ENCODE measurements at regions not wholly inside any gene's neighbourhood (a gene's known extent, or its start where the extent isn't known, plus 50 kb on each side); places are given as distances from the start of the nearest gene placed in this dataset.
"Not testable (repeated sequence)": the region's sequence is repeated elsewhere in the genome, so short reads cannot be mapped to it uniquely, and the experiment has no call there.

DNA sequence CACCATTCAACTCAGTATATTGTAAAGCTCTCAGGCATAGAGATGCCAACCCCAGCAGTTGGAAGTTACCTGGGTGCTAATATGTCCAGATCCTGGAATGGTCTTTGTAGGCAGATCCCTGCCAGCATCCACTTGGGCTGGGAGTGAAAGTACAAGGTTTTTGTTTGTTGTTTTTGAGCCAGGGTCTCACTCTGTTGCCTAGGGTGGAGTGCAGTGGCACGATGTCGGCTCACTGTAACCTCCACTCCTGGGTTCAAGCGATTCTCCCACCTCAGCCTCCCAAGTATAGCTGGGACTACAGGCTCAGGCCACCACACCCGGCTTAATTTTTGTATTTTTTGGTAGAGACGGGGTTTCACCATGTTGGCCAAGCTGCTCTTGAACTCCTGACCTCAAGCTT is 177.6 kb downstream of the IRF8 start:
- no peak overlapping the region for H4K8ac ChIP-seq (ENCODE audit: low read depth, low read length)
- no peak overlapping the region for H4K91ac ChIP-seq (ENCODE audit: low read depth, low read length, poor library complexity)
- H3K9me3 ChIP-seq (replicated peaks in 1 of 2; ENCODE audit: control insufficient read depth in 2 of 2, insufficient read depth in 1 of 2, low read depth in 1 of 2, low read length in 2 of 2): no peaks in the 10 kb centered on the region
- H2AFZ ChIP-seq (ENCODE audit: low read length): no peak overlapping the region
- H2BK120ac ChIP-seq (ENCODE audit: low read depth, low read length): no peak overlapping the region
- H2BK12ac ChIP-seq (ENCODE audit: low read length): no peak overlapping the region
- no peak overlapping the region for H3K14ac ChIP-seq (ENCODE audit: low read length)
- no peaks in the 10 kb centered on the region for H3K79me1 ChIP-seq (ENCODE audit: low read depth, low read length)
- H3K4me1 ChIP-seq (ENCODE audit: control insufficient read depth in 2 of 2, insufficient read depth in 1 of 2, low read depth in 1 of 2, low read length in 2 of 2): peaks cover 2 to 14% of the 10 kb centered on the region in 2 donors
- peaks cover 0 to 35% (median 2%) of the 10 kb centered on the region in 3 experiments for H3K27me3 ChIP-seq (ENCODE audit: control insufficient read depth in 3 of 3, insufficient read depth in 3 of 3, low read depth in 1 of 3, low read length in 3 of 3)
- H3K4me3 ChIP-seq (ENCODE audit: low read length in 2 of 2): no peak overlapping the region
- no peak overlapping the region for H3K27ac ChIP-seq (replicated peaks; ENCODE audit: low read length)
- no peak overlapping the region for H3K4ac ChIP-seq (ENCODE audit: low read length)
- H3K4me2 ChIP-seq (ENCODE audit: insufficient read depth, low read length, poor library complexity, severe bottlenecking): no peak overlapping the region
- no peak overlapping the region for H3K9ac ChIP-seq (ENCODE audit: low read depth, low read length, poor library complexity)
- no peak overlapping the region for H2AK5ac ChIP-seq (ENCODE audit: low read depth, low read length)
- no CpG with 5 or more reads among the region's 5 CpGs for WGBS, 2 donors (ENCODE audit: extremely low coverage in 2 of 2, insufficient read length in 2 of 2, insufficient replicate concordance in 1 of 2)
- H3K23ac ChIP-seq (ENCODE audit: low read depth, low read length, poor library complexity): no peak overlapping the region
- no peak overlapping the region for H3K18ac ChIP-seq (ENCODE audit: low read length)
- no peak for DNase-seq (ENCODE audit: low spot score)
- H3K36me3 ChIP-seq (replicated peaks in 1 of 2; ENCODE audit: control insufficient read depth in 2 of 2, insufficient read depth in 2 of 2, low read length in 2 of 2): no peaks in the 10 kb centered on the region
- no peak overlapping the region for H2BK5ac ChIP-seq (ENCODE audit: low read length)
- no peak overlapping the region for H2BK15ac ChIP-seq (ENCODE audit: low read length)

DNA sequence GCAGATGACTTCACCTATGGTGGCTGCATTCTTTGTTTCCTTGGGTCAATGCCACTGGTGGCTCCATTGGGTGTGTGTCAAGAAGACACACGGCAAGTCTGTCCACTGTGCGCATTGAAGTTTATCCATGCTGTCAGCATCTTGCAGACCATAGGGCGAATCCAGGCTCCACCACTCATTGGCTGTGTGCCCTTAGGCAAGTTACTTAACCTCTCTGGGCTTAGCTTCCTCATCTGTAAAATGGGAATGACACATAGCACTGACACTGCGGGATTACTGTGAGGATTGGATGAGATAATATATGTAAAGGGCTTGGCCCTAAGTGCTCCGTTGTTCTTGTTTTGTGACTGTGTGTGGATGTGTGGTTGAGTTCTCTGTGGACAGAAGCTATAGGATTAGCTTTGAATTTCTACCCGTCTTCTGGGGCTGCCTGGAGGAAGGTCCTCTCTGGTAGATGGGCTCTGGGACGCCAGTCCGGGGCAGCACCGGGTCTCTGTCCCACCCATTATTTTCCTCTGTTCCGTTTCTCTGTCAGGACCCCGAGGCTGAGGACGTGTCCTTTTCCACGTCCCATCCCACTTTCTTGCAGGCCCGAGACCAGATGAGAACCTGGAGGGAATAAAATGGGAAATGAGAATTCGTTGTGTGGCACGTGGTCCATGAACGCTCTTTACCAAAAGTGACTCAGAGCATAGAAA is 178.4 kb downstream of the IRF8 start:
- H3K4ac ChIP-seq (ENCODE audit: low read length): no peak overlapping the region
- no peak overlapping the region for H4K8ac ChIP-seq (ENCODE audit: low read depth, low read length)
- peaks cover 0 to 30% (median 2%) of the 10 kb centered on the region in 3 experiments for H3K27me3 ChIP-seq (ENCODE audit: control insufficient read depth in 3 of 3, insufficient read depth in 3 of 3, low read depth in 1 of 3, low read length in 3 of 3)
- no peak overlapping the region for H3K18ac ChIP-seq (ENCODE audit: low read length)
- no peaks in the 10 kb centered on the region for H3K9me3 ChIP-seq (replicated peaks in 1 of 2; ENCODE audit: control insufficient read depth in 2 of 2, insufficient read depth in 1 of 2, low read depth in 1 of 2, low read length in 2 of 2)
- DNase-seq (ENCODE audit: low spot score): no peak
- H2BK12ac ChIP-seq (ENCODE audit: low read length): no peak overlapping the region
- H3K79me1 ChIP-seq (ENCODE audit: low read depth, low read length): no peaks in the 10 kb centered on the region
- H2BK15ac ChIP-seq (ENCODE audit: low read length): no peak overlapping the region
- no peak overlapping the region for H3K14ac ChIP-seq (ENCODE audit: low read length)
- H3K9ac ChIP-seq (ENCODE audit: low read depth, low read length, poor library complexity): no peak overlapping the region
- peaks cover 2 to 15% of the 10 kb centered on the region in 2 donors for H3K4me1 ChIP-seq (ENCODE audit: control insufficient read depth in 2 of 2, insufficient read depth in 1 of 2, low read depth in 1 of 2, low read length in 2 of 2)
- no peak overlapping the region for H3K27ac ChIP-seq (replicated peaks; ENCODE audit: low read length)
- H3K36me3 ChIP-seq (replicated peaks in 1 of 2; ENCODE audit: control insufficient read depth in 2 of 2, insufficient read depth in 2 of 2, low read length in 2 of 2): no peaks in the 10 kb centered on the region
- H2BK120ac ChIP-seq (ENCODE audit: low read depth, low read length): no peak overlapping the region
- no peak overlapping the region for H3K23ac ChIP-seq (ENCODE audit: low read depth, low read length, poor library complexity)
- H2BK5ac ChIP-seq (ENCODE audit: low read length): no peak overlapping the region
- H3K4me3 ChIP-seq (ENCODE audit: low read length in 2 of 2): no peak overlapping the region
- no peak overlapping the region for H2AK5ac ChIP-seq (ENCODE audit: low read depth, low read length)
- no peak overlapping the region for H3K4me2 ChIP-seq (ENCODE audit: insufficient read depth, low read length, poor library complexity, severe bottlenecking)
- WGBS, 2 donors (ENCODE audit: extremely low coverage in 2 of 2, insufficient read length in 2 of 2, insufficient replicate concordance in 1 of 2): no CpG with 5 or more reads among the region's 17 CpGs
- H2AFZ ChIP-seq (ENCODE audit: low read length): no peak overlapping the region
- H4K91ac ChIP-seq (ENCODE audit: low read depth, low read length, poor library complexity): no peak overlapping the region

DNA sequence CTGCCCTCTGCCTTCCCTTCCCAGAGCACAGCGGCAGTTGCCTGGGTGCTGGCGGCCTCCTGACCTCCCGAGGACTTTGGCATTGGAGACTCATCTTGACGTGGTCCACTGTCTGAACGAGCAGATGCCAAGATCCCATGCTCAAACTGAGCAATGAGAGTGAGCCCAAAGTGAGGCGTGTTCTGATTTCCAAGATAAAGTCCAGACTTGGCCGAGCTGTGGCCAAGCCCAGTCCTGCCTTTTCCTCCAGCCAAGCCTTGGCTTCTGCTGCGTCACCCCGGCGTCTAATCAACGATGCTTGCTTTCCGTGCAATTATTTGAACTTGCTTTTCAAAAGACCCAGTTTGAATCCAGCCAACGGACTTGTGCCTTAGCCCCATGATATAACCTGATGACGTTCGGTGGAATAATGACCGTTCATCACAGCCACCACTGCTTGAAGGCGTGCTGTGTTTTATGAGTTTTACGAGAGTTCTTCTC is 179.2 kb downstream of the IRF8 start:
- H3K4me2 ChIP-seq (ENCODE audit: insufficient read depth, low read length, poor library complexity, severe bottlenecking): no peak overlapping the region
- WGBS, 2 donors (ENCODE audit: extremely low coverage in 2 of 2, insufficient read length in 2 of 2, insufficient replicate concordance in 1 of 2): no CpG with 5 or more reads among the region's 18 CpGs
- no peak overlapping the region for H2BK15ac ChIP-seq (ENCODE audit: low read length)
- no peaks in the 10 kb centered on the region for H3K79me1 ChIP-seq (ENCODE audit: low read depth, low read length)
- no peak overlapping the region for H3K14ac ChIP-seq (ENCODE audit: low read length)
- H3K18ac ChIP-seq (ENCODE audit: low read length): peak overlapping the region; percentile 11
- no peak overlapping the region for H4K8ac ChIP-seq (ENCODE audit: low read depth, low read length)
- H2BK12ac ChIP-seq (ENCODE audit: low read length): no peak overlapping the region
- DNase-seq (ENCODE audit: low spot score): no peak
- no peak overlapping the region for H3K4ac ChIP-seq (ENCODE audit: low read length)
- peaks cover 0 to 36% (median 2%) of the 10 kb centered on the region in 3 experiments for H3K27me3 ChIP-seq (ENCODE audit: control insufficient read depth in 3 of 3, insufficient read depth in 3 of 3, low read depth in 1 of 3, low read length in 3 of 3)
- H3K27ac ChIP-seq (replicated peaks; ENCODE audit: low read length): no peak overlapping the region
- no peak overlapping the region for H2AK5ac ChIP-seq (ENCODE audit: low read depth, low read length)
- no peak overlapping the region for H2AFZ ChIP-seq (ENCODE audit: low read length)
- no peaks in the 10 kb centered on the region for H3K36me3 ChIP-seq (replicated peaks in 1 of 2; ENCODE audit: control insufficient read depth in 2 of 2, insufficient read depth in 2 of 2, low read length in 2 of 2)
- H3K9me3 ChIP-seq (replicated peaks in 1 of 2; ENCODE audit: control insufficient read depth in 2 of 2, insufficient read depth in 1 of 2, low read depth in 1 of 2, low read length in 2 of 2): no peaks in the 10 kb centered on the region
- peak overlapping the region; percentile 5 for H3K23ac ChIP-seq (ENCODE audit: low read depth, low read length, poor library complexity)
- H2BK5ac ChIP-seq (ENCODE audit: low read length): no peak overlapping the region
- H3K9ac ChIP-seq (ENCODE audit: low read depth, low read length, poor library complexity): no peak overlapping the region
- no peak overlapping the region for H2BK120ac ChIP-seq (ENCODE audit: low read depth, low read length)
- H4K91ac ChIP-seq (ENCODE audit: low read depth, low read length, poor library complexity): no peak overlapping the region
- no peak overlapping the region for H3K4me3 ChIP-seq (ENCODE audit: low read length in 2 of 2)
- peaks cover 2 to 21% of the 10 kb centered on the region in 2 donors for H3K4me1 ChIP-seq (ENCODE audit: control insufficient read depth in 2 of 2, insufficient read depth in 1 of 2, low read depth in 1 of 2, low read length in 2 of 2)

DNA sequence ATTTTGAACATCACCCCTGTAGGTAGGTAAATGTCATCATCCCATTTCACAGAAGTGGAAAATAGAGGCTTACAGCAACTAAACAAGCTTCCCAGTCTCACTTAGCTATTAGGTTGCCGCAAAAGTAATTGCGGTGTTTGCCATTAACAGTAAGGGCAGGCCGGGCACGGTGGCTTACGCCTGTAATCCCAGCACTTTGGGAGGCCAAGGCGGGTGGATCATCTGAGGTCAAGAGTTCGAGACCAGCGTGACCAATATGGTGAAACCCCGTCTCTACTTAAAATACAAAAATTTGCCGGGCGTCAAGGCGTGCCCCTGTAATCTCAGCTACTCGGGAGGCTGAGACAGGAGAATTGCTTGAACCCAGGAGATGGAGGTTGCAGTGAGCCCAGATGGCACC is 179.7 kb downstream of the IRF8 start:
- H3K23ac ChIP-seq (ENCODE audit: low read depth, low read length, poor library complexity); DNase-seq (ENCODE audit: low spot score); H3K4ac ChIP-seq (ENCODE audit: low read length); H3K9ac ChIP-seq (ENCODE audit: low read depth, low read length, poor library complexity); H3K18ac ChIP-seq (ENCODE audit: low read length); H2BK15ac ChIP-seq (ENCODE audit: low read length); H2AK5ac ChIP-seq (ENCODE audit: low read depth, low read length); H3K27ac ChIP-seq (replicated peaks; ENCODE audit: low read length); H2BK120ac ChIP-seq (ENCODE audit: low read depth, low read length); H3K36me3 ChIP-seq (replicated peaks in 1 of 2; ENCODE audit: control insufficient read depth in 2 of 2, insufficient read depth in 2 of 2, low read length in 2 of 2); H3K14ac ChIP-seq (ENCODE audit: low read length); H3K4me2 ChIP-seq (ENCODE audit: insufficient read depth, low read length, poor library complexity, severe bottlenecking); H2BK12ac ChIP-seq (ENCODE audit: low read length); H3K4me3 ChIP-seq (ENCODE audit: low read length in 2 of 2); H3K9me3 ChIP-seq (replicated peaks in 1 of 2; ENCODE audit: control insufficient read depth in 2 of 2, insufficient read depth in 1 of 2, low read depth in 1 of 2, low read length in 2 of 2); H4K8ac ChIP-seq (ENCODE audit: low read depth, low read length); H2AFZ ChIP-seq (ENCODE audit: low read length); H2BK5ac ChIP-seq (ENCODE audit: low read length); H4K91ac ChIP-seq (ENCODE audit: low read depth, low read length, poor library complexity); H3K79me1 ChIP-seq (ENCODE audit: low read depth, low read length): not testable (repeated sequence)
- Histone ChIP-seq H3K4me1 (ENCODE audit: control insufficient read depth in 2 of 2, insufficient read depth in 1 of 2, low read depth in 1 of 2, low read length in 2 of 2) (peaks cover 2 to 23% of the 10 kb centered on the region in 2 donors), H3K27me3 (ENCODE audit: control insufficient read depth in 3 of 3, insufficient read depth in 3 of 3, low read depth in 1 of 3, low read length in 3 of 3) (peaks cover 0 to 39% (median 2%) of the 10 kb centered on the region in 3 experiments)
- WGBS, 2 donors (ENCODE audit: extremely low coverage in 2 of 2, insufficient read length in 2 of 2, insufficient replicate concordance in 1 of 2): no CpG with 5 or more reads among the region's 13 CpGs
